ENCODE measurements at regions not wholly inside any gene's neighbourhood (a gene's known extent, or its start where the extent isn't known, plus 50 kb on each side); places are given as distances from the start of the nearest gene placed in this dataset.

DNA sequence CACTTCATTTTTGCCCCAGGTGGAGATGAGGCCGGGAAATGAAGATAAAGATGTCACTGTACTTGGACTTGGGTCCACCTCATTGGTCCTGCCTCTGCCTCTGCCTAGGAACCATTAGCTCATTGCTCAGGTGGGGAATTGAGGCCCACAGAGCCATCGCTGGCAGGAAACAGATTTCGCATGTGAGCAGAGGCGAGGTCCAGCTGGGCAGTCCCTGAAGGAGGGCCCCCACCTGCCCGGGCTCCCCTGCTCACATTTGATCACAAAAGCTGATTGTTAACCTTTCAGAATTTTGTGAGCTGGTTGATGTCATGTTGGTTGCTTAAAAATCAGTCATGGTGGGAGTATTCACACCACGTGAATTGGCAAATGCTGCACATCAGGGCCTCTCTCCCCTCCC, 273.8 kb upstream of the MVB12B start:
- TF ChIP-seq, protein P1, sequence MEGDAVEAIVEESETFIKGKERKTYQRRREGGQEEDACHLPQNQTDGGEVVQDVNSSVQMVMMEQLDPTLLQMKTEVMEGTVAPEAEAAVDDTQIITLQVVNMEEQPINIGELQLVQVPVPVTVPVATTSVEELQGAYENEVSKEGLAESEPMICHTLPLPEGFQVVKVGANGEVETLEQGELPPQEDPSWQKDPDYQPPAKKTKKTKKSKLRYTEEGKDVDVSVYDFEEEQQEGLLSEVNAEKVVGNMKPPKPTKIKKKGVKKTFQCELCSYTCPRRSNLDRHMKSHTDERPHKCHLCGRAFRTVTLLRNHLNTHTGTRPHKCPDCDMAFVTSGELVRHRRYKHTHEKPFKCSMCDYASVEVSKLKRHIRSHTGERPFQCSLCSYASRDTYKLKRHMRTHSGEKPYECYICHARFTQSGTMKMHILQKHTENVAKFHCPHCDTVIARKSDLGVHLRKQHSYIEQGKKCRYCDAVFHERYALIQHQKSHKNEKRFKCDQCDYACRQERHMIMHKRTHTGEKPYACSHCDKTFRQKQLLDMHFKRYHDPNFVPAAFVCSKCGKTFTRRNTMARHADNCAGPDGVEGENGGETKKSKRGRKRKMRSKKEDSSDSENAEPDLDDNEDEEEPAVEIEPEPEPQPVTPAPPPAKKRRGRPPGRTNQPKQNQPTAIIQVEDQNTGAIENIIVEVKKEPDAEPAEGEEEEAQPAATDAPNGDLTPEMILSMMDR (conservative IDR thresholded peaks at IDR 0.05; ENCODE audit: low read depth) = no peak
- ChIA-PET CTCF (interaction anchor here (0.6 kb wide), 4 partner anchors 37 to 632 kb away, joined by 3 to 6 read pairs (median 4); no protein-coding TSS in a partner anchor), POLR2A (ENCODE audit: low non-redundant PET) (no interaction called here)
- no peak overlapping the region for H3K27ac ChIP-seq
- DNase-seq (ENCODE audit: low spot score) = no peak

DNA sequence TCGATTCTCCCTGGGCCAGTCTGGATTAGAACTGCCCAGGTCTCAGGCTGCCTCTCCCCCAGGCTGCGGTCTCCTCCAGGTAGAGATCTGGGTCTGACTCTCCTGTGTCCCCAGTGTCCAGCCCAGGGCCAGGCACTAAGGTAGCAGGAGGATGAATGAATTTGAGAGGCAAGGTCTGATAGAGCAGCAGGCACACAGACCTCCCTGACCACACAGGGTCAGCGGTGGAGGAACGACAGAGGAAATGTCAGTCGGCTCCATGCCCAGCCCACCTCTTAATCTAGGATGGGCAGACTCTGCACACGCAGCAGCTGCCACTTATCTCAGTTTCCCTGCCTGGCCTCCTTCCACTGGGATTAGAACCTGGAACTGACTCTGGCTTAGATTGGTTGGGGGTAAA, 272.7 kb upstream of the MVB12B start:
- no peak overlapping the region for H3K27ac ChIP-seq
- ChIA-PET POLR2A (ENCODE audit: low non-redundant PET) (no interaction called here), CTCF (no interaction called here)
- TF ChIP-seq, protein P1 (conservative IDR thresholded peaks at IDR 0.05; ENCODE audit: low read depth) = no peak
- DNase-seq (ENCODE audit: low spot score) = no peak

DNA sequence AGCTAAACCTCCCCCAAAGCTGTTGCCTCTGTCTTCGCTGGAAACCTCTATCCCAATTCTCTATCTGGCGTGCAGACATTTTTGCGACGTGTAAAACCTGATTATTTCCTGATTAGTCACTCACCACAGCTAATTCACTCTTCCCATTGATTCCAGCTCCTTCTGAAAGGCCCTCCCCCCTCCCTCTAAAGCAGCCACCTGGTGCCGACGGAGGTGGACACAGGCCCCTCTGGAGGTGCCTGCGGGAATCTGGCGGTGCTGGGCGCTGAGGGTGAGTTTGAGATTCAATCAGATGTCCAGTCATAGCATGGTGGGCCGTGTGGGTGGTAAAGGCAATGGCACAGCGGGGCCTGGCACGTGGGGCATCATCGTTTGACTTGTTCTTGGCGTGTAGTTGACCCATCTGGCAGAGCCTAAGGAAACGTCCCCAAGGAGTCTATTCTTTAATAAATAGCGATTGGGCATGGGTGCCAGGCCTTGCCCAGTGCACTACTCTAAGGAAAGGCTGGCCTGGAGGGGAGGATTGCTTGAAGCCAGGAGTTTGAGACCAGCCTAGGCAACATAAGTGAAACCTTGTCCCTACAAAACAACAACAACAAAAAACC, 271.1 kb upstream of the MVB12B start:
- ChIA-PET CTCF (no interaction called here), POLR2A (ENCODE audit: low non-redundant PET) (no interaction called here)
- TF ChIP-seq, protein P1 (conservative IDR thresholded peaks at IDR 0.05; ENCODE audit: low read depth) = no peak

DNA sequence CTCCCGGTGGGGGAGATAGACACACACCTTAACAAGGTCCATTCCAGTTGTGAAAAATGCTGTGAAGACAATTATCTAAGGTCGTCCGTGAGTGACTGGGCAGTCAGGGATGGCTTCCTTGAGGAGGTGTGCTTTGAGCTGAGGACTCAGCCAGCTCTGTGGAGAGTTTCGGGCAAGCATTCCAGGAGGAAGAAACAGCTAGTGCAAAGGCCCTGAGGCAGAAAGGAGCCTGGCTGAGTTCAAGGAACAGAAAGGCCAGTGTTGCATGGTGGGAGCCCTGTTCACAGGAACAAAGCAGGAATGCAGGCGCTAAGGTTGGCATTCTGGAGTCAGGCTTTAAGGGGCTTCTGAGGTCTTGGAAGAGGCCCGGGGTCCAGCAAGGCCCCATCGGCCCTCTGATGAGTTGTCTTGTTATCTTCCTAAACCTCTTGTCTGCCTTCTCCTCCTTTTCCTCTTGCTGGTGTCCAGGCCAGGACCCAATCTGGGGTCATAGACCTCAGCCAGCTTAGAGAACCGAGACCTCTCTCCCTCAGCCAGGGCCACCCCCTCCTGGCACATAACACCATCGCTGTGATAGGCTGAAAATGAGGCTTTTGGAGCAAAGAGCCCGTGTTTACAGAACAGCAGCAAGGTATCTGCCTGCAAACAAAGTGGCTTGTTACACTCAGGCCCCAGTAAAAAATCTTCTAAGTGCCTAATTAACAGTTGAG, 270.2 kb upstream of the MVB12B start:
- TF ChIP-seq, protein P1 (conservative IDR thresholded peaks at IDR 0.05; ENCODE audit: low read depth) = no peak
- no peak for DNase-seq (ENCODE audit: low spot score)
- H3K27ac ChIP-seq = no peak overlapping the region
- POLR2A ChIA-PET (ENCODE audit: low non-redundant PET) = no interaction called here
- CTCF ChIA-PET = no interaction called here

More for the DNA sequence above, 271.1 kb upstream of the MVB12B start:
- H3K27ac ChIP-seq = no peak overlapping the region
- DNase-seq (ENCODE audit: low spot score) = peak; percentile 83

DNA sequence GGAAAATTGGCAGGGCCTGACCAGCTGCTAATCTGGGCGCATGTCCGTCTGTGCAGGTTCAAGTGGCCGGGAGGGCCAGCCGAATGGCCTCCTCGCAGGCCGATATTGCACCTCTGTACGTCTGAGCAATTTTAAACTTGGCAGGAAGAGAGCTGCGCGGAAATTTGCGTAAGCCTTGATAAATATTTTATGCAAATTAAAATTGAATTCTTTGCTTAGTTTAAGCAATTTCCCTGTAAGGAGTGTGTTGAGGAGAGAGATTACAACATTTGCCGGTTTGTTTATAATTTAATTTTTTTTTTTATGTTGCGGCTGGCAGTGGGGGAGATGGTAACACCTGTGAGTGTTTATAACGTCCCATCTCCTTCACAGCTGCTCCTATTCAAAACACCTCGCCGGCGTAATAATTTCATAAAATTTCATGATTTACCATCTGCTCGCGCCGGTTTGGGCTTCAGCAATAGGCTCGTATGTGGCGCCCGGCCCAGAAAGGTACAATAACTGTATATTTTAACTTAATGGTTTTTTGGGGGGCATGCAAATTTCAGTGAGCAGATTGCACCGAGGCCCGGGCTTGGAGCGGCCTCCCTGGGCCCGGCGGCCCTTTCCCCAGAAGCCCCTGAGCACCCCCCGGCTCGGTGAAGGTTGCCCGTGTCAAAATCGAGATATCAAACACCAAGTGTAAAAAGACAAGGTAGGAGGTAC, 269.4 kb upstream of the MVB12B start:
- ChIA-PET POLR2A (ENCODE audit: low non-redundant PET) (no interaction called here), CTCF (interaction anchor here (0.7 kb wide), 2 partner anchors 120 to 756 kb away, joined by 3 read pairs; no protein-coding TSS in a partner anchor)
- no peak for DNase-seq (ENCODE audit: low spot score)
- no peak overlapping the region for H3K27ac ChIP-seq
- TF ChIP-seq, protein P1 (conservative IDR thresholded peaks at IDR 0.05; ENCODE audit: low read depth) = no peak

DNA sequence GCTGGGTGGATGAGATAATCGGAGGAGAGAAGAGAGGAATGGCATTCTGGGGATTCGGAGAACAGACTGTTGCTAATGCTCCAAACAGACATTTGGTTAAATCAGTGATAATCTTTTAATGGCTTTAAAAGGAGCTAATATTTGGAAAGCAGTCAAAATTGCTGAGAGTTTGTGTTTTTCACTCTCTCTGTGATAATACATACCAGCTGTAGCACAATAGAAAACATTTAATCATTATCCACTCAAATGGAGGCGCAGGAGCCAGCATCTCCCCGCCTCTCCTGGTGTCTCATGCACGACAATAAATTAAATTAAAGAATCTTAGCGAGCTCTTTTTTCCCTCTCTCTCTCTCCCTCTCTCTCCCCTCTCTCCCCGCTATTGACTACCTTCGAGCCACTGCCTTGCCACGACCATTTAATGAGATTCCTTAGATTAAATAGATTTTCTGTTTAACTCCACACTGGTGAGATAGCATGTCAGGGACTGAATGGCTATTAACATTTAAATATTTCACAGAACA, 268.6 kb upstream of the MVB12B start:
- POLR2A ChIA-PET (ENCODE audit: low non-redundant PET) = no interaction called here
- no peak for DNase-seq (ENCODE audit: low spot score)
- H3K27ac ChIP-seq = no peak overlapping the region
- CTCF ChIA-PET = interaction anchor here (0.7 kb wide), 2 partner anchors 120 to 755 kb away, joined by 3 read pairs; no protein-coding TSS in a partner anchor
- TF ChIP-seq, protein P1 (conservative IDR thresholded peaks at IDR 0.05; ENCODE audit: low read depth) = no peak

Measured in RWPE1 (cell line).